OCI-LY7 (cell line): ENCODE measurements at regions not wholly inside any gene's neighbourhood (a gene's known extent, or its start where the extent isn't known, plus 50 kb on each side); places are given as distances from the start of the nearest gene placed in this dataset.

Experiments used
- EZH2phosphoT487 ChIP-seq: fragments of 200-600 bp; sonication (generic); IDR thresholded peaks from 2 replicates; pipeline ENCODE4 v1.6.1; 2018; ENCODE audit warnings: low read depth, borderline replicate concordance, mild to moderate bottlenecking, mixed run types, antibody characterized with exemption, low read length, moderate library complexity, mixed read lengths
- TF ChIP-seq, protein P1 (sequence below): fragments of 200-600 bp; sonication (generic); conservative IDR thresholded peaks from 2 replicates; pipeline ENCODE4 v1.5.1; 2014; ENCODE audit warnings: mild to moderate bottlenecking, antibody characterized with exemption, low read length, moderate library complexity, mixed read lengths

DNA sequence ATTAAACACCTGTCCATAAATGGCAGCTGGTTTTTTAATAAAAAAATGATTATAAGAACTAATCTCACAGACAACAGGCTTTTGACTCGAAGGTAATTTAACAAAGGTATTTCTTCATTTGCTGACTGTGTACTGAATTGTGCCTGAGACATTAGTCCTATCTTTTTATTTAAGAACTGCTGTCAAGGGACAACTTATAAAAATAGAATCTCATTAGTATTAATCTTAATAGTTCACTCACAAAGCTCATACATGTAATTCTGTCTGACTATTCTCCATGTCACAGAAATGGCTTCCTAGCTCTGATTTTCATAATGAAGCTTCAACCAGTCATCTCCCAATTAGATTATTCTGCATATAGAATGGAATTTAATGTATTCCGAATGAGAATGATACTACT, 276.9 kb upstream of the PDZRN3 start:
- TF ChIP-seq, protein P1, sequence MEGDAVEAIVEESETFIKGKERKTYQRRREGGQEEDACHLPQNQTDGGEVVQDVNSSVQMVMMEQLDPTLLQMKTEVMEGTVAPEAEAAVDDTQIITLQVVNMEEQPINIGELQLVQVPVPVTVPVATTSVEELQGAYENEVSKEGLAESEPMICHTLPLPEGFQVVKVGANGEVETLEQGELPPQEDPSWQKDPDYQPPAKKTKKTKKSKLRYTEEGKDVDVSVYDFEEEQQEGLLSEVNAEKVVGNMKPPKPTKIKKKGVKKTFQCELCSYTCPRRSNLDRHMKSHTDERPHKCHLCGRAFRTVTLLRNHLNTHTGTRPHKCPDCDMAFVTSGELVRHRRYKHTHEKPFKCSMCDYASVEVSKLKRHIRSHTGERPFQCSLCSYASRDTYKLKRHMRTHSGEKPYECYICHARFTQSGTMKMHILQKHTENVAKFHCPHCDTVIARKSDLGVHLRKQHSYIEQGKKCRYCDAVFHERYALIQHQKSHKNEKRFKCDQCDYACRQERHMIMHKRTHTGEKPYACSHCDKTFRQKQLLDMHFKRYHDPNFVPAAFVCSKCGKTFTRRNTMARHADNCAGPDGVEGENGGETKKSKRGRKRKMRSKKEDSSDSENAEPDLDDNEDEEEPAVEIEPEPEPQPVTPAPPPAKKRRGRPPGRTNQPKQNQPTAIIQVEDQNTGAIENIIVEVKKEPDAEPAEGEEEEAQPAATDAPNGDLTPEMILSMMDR = no peak
- no peak for TF ChIP-seq EZH2phosphoT487
